ENCODE measurements at regions not wholly inside any gene's neighbourhood (a gene's known extent, or its start where the extent isn't known, plus 50 kb on each side); places are given as distances from the start of the nearest gene placed in this dataset.

DNA sequence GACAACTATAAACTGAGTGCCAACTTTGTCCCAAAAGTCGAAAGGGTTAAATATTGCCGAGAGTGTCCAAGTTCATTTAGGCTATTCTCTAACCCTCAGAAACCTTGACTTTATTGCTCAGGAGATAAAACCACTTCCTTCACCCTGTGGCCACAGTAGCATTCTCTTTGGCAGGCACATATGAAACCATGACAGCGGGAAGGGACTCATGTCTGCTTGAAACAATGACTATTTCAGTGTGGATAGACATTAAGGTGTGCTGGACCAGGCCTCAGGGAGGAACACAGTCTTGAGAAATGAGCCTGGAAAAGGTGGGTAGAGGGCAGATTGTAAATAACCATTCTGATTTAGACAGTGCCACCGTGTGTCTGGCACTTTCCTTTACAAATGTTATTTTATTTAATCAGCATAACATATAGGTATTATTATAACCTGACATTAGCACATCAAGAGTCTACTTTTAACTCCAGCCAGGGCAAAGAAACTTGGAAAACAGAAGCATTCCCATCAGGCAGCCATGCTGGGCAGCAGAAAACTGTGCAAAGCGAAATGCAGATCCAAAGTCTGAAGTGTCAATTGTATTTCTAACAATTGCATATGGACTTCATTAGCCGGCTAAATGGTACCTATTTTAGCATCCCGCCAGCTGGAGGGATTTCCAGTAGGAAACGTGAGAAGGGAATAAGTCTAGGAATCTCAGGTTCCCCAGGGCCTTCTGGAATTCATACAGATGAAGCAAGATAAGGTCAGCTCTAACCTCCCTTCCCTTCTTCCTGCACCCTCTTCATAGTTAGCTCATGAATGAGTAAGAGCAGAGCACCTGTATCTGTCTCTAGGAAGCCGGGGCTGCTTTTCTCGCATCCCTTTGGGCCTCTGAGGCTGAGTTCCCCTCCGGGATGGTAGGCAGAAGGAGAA lies 212.8 kb upstream of the ELAC2 start:
- WGBS, 2 experiments (ENCODE audit: extremely low coverage in 1 of 2, insufficient coverage in 1 of 2, insufficient read length in 1 of 2, insufficient replicate concordance in 2 of 2, low coverage in 1 of 2, low lambda C conversion rate in 2 of 2, missing lambda C conversion rate in 1 of 2) = 86% methylated on average over 11 of the region's 11 CpGs; no CpG with 5 or more reads in 1 of the 2 experiments
- DNase-seq (ENCODE audit: low read depth in 1 of 2, low spot score in 2 of 2) = no peak
- H4K8ac ChIP-seq (ENCODE audit: extremely low read depth, insufficient read depth, low read length) = no peak overlapping the region

More for the DNA sequence above, 212.8 kb upstream of the ELAC2 start:
- no peaks in the 10 kb centered on the region for H3K9me3 ChIP-seq (ENCODE audit: insufficient read depth in 2 of 2, low read depth in 1 of 2, low read length in 1 of 2)
- H4K91ac ChIP-seq (replicated peaks; ENCODE audit: insufficient read length, low read length) = no peak overlapping the region
- CTCF ChIA-PET (ENCODE audit: partially characterized antibody) = no interaction called here
- H3K79me2 ChIP-seq (ENCODE audit: control insufficient read depth in 1 of 2, insufficient read depth in 2 of 2, low read length in 2 of 2) = no peaks in the 10 kb centered on the region
- no peak overlapping the region for H3K9ac ChIP-seq (replicated peaks in 1 of 4; ENCODE audit: extremely low read depth in 1 of 4, low read depth in 3 of 4, low read length in 3 of 4)
- no peak overlapping the region for H3K4ac ChIP-seq (replicated peaks; ENCODE audit: insufficient read length, low read depth, low read length)
- no peak overlapping the region for H2AK5ac ChIP-seq (ENCODE audit: low read depth, low read length)
- no peak overlapping the region for H2BK5ac ChIP-seq (ENCODE audit: low read depth, low read length)
- H3K4me2 ChIP-seq (ENCODE audit: insufficient read depth in 1 of 2, low read depth in 2 of 2, low read length in 2 of 2) = no peak overlapping the region
- no peak overlapping the region for H3K27ac ChIP-seq (ENCODE audit: low read depth, low read length)
- no peak overlapping the region for H3K18ac ChIP-seq (ENCODE audit: extremely low read depth, low read length)
- H3K23ac ChIP-seq (ENCODE audit: insufficient read length) = no peak overlapping the region
- no peaks in the 10 kb centered on the region for H3K23me2 ChIP-seq (ENCODE audit: low read depth, low read length)
- H3K36me3 ChIP-seq (ENCODE audit: control insufficient read depth in 2 of 4, insufficient read depth in 4 of 4, low read length in 3 of 4) = no peaks in the 10 kb centered on the region
- no peak overlapping the region for H4K5ac ChIP-seq (ENCODE audit: insufficient read length, low read depth, low read length)
- no peak overlapping the region for H3K4me3 ChIP-seq (ENCODE audit: extremely low read depth in 1 of 4, insufficient read depth in 2 of 4, low read depth in 3 of 4, low read length in 4 of 4)
- H2BK15ac ChIP-seq (ENCODE audit: low read length) = no peak overlapping the region
- H2BK12ac ChIP-seq (ENCODE audit: low read depth, low read length) = no peak overlapping the region
- no peak overlapping the region for H3K14ac ChIP-seq (ENCODE audit: insufficient read length)
- H2BK20ac ChIP-seq (ENCODE audit: low read length) = no peak overlapping the region
- no peak for FAIRE-seq
- no peak overlapping the region for H3K56ac ChIP-seq (replicated peaks; ENCODE audit: insufficient read length, low read depth, low read length)
- H3K4me1 ChIP-seq (replicated peaks in 1 of 4; ENCODE audit: control insufficient read depth in 3 of 4, insufficient read depth in 4 of 4, low read length in 3 of 4) = no peaks in the 10 kb centered on the region
- H2BK120ac ChIP-seq (replicated peaks; ENCODE audit: low read depth, low read length) = no peak overlapping the region
- TF ChIP-seq FOSL1 (IDR thresholded peaks at IDR 0.05; ENCODE audit: insufficient read depth, low read depth, low read length) (no peak), EGR1 (IDR thresholded peaks at IDR 0.05; ENCODE audit: borderline replicate concordance, low read depth, low read length) (no peak), MAFK (IDR thresholded peaks at IDR 0.05; ENCODE audit: low read depth, low read length) (no peak), ZNF274 (IDR thresholded peaks at IDR 0.05; ENCODE audit: borderline replicate concordance, extremely low read depth, low read length) (no peak)
- H2AFZ ChIP-seq (ENCODE audit: low read length) = no peak overlapping the region
- H4K20me1 ChIP-seq (replicated peaks in 1 of 2; ENCODE audit: control insufficient read depth in 1 of 2, insufficient read depth in 2 of 2, low read length in 2 of 2) = no peaks in the 10 kb centered on the region
- peaks cover 0 to 1% (median 0%) of the 10 kb centered on the region in 4 experiments; a peak in 1 of 7 replicates for H3K27me3 ChIP-seq (replicated peaks in 1 of 4; ENCODE audit: control insufficient read depth in 3 of 4, extremely low read depth in 1 of 4, insufficient read depth in 3 of 4, low read length in 3 of 4)
- POLR2A ChIA-PET (ENCODE audit: partially characterized antibody) = no interaction called here
- H3K79me1 ChIP-seq (ENCODE audit: low read depth, low read length) = no peaks in the 10 kb centered on the region
